Mammary epithelial cell (primary cell): ENCODE measurements at regions not wholly inside any gene's neighbourhood (a gene's known extent, or its start where the extent isn't known, plus 50 kb on each side); places are given as distances from the start of the nearest gene placed in this dataset.

Source experiments
- EZH2 ChIP-seq: IDR thresholded peaks from 2 replicates; pipeline ENCODE4 v1.6.1; 2012; ENCODE audit warnings: low read length, inconsistent platforms, borderline replicate concordance
- TF ChIP-seq, protein P1 (sequence below), 2 donors: IDR thresholded peaks in 1 of 2; conservative IDR thresholded peaks in 1 of 2; 2 replicates each; pipeline ENCODE4 v1.5.1; 2011 to 2012; ENCODE audit warnings: inconsistent platforms in 2 of 2, low read length in 2 of 2, mild to moderate bottlenecking in 2 of 2, control low read depth in 1 of 2, low read depth in 1 of 2; ENCODE audit not compliant: insufficient read depth in 1 of 2; ENCODE audit errors: extremely low read depth in 1 of 2

GRCh38 chr1:59164371-59164770 lies 132.5 kb upstream of the FGGY start:
- TF ChIP-seq, protein P1, sequence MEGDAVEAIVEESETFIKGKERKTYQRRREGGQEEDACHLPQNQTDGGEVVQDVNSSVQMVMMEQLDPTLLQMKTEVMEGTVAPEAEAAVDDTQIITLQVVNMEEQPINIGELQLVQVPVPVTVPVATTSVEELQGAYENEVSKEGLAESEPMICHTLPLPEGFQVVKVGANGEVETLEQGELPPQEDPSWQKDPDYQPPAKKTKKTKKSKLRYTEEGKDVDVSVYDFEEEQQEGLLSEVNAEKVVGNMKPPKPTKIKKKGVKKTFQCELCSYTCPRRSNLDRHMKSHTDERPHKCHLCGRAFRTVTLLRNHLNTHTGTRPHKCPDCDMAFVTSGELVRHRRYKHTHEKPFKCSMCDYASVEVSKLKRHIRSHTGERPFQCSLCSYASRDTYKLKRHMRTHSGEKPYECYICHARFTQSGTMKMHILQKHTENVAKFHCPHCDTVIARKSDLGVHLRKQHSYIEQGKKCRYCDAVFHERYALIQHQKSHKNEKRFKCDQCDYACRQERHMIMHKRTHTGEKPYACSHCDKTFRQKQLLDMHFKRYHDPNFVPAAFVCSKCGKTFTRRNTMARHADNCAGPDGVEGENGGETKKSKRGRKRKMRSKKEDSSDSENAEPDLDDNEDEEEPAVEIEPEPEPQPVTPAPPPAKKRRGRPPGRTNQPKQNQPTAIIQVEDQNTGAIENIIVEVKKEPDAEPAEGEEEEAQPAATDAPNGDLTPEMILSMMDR (conservative IDR thresholded peaks at IDR 0.05 in 1 of 2, IDR thresholded peaks at IDR 0.05 in 1 of 2; ENCODE audit: extremely low read depth in 1 of 2, insufficient read depth in 1 of 2, low read depth in 1 of 2, low read length in 2 of 2) = no peak
- no peak for TF ChIP-seq EZH2
